ENCODE measurements at regions not wholly inside any gene's neighbourhood (a gene's known extent, or its start where the extent isn't known, plus 50 kb on each side); places are given as distances from the start of the nearest gene placed in this dataset.

GRCh38 chr11:70771099-70771885 is 373.0 kb downstream of the CTTN start:
- FAIRE-seq (no peak), DNase-seq (ENCODE audit: insufficient read length, low spot score) (no peak)

DNA sequence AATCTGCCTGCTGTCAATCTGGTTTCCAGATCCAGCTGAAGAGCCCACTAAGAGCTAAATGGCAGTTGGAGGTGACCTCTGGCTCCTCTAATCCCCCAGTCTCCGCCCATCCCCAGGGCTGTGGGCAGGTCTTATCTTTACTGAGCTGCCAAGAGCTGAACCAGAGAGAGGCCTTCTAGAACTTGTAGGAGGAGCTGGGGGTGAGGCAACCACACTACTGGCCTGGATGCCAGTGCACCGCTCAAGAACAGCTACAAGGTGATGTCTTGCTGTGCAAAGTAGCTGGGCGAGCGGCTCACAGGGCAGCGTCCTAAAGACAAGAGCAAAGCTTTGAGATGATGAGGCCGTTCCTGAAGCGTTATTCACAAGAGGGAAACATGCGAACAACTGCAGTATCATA is 374.6 kb downstream of the CTTN start:
- FAIRE-seq (no peak), DNase-seq (ENCODE audit: insufficient read length, low spot score) (no peak)

DNA sequence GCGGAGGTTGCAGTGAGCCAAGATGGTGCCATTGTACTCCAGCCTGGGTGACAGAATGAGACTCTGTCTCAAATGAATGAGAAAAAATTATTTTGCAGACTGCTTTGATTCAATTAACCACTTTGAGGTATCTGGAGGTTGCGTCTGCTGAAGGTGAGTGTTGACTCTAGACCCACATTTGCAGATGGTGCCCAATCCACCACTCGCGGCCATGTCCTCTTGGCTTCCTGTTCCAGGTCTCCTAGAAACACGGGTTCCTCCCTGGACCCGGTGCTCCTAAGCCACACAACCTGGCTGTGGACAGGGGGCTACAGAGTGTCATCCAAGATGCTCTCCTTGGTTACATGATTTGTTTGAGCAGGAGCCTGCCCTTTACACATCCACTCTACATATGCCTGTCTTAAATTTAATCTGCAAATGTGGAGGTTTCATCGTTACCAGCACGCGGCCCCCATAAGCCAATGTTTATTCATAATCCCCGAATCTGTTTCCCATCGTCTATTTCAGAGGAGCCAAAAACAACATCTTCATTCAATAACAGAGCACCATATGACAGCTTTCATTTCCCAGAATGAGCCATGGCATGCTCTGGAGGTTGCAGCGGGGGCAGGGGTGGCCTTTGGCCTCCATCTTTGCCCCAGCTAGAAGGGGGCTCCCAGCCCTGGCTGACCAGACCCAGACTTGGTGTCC is 377.2 kb downstream of the CTTN start:
- DNase-seq (ENCODE audit: insufficient read length, low spot score) (no peak), FAIRE-seq (no peak)

GRCh38 chr11:70776914-70777532 is 378.7 kb downstream of the CTTN start:
- DNase-seq (ENCODE audit: insufficient read length, low spot score) = no peak
- FAIRE-seq = no peak

- DNase-seq (ENCODE audit: insufficient read length, low spot score) (no peak), FAIRE-seq (no peak)
Observed at GRCh38 chr11:70778883-70779282, 380.6 kb downstream of the CTTN start.

DNA sequence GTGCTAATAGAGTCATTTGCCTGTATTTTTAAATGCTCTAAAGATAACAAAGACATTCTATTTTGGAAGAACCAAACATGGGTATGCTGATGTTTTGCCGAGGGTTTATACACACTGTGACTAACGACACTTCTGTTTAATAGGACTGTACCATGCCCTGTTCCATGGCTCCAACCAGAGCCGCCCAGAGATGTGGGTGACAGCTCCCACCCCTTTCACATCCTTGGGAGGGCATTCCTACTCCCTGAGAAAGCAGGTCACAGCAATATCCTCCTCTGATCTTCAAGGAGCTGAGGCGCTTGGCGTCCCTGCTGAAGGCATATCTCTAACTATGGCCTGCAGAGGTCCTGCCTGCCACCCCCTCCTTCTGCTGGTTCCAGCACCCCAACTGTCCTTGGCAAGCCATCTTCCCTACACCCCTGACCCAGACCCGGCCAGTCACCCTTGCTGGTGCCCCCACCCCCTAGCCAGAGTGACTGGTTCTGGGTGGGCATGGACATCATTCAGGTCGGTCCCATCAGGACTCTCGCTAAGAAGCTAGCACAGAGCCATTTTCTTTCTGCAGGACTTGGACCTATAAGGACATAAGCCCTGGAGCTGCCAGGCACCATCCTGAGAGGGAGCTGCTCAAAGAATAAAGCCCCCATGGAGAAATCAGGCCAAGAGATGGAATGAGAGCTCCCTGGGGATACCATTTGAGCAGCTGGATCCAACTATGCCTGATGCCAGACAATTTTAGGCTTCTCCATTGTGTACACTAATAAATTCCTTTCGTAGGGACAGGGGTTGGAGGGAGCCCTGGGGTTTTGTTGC is 381.3 kb downstream of the CTTN start:
- no peak for DNase-seq (ENCODE audit: insufficient read length, low spot score)
- peak; percentile 31 for FAIRE-seq

- DNase-seq (ENCODE audit: insufficient read length, low spot score) (no peak), FAIRE-seq (no peak)
Observed at GRCh38 chr11:70780246-70780535, 381.9 kb downstream of the CTTN start.

- FAIRE-seq (no peak), DNase-seq (ENCODE audit: insufficient read length, low spot score) (no peak)
Observed at GRCh38 chr11:70782401-70782913, 384.1 kb downstream of the CTTN start.

- FAIRE-seq (no peak), DNase-seq (ENCODE audit: insufficient read length, low spot score) (no peak)
Observed at GRCh38 chr11:70783356-70783755, 385.0 kb downstream of the CTTN start.

DNA sequence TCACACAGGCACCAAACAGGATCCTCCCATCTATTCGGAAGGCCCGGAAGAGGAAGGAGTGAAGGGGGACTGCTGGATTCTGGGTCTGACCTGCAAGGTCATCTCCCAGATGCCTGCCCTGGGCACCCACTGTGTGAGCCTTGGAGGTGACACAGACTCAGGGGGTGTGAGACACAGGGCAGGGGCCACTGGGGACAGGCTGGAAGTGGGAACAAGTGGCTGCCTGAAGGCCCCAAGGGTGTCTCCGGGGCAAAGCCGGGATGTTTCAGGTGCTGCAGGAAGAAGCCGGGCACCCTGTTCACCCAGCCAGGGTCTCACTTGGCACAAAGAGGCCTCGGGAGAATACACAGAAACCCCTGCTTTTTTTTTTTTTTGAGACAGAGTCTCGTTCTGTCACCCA is 385.5 kb downstream of the CTTN start:
- no peak for DNase-seq (ENCODE audit: insufficient read length, low spot score)
- no peak for FAIRE-seq

- FAIRE-seq (no peak), DNase-seq (ENCODE audit: insufficient read length, low spot score) (no peak)
Observed at GRCh38 chr11:70785372-70785771, 387.0 kb downstream of the CTTN start.

- FAIRE-seq (peak; percentile 13), DNase-seq (ENCODE audit: insufficient read length, low spot score) (no peak)
Observed at GRCh38 chr11:70786021-70786665, 387.8 kb downstream of the CTTN start.

DNA sequence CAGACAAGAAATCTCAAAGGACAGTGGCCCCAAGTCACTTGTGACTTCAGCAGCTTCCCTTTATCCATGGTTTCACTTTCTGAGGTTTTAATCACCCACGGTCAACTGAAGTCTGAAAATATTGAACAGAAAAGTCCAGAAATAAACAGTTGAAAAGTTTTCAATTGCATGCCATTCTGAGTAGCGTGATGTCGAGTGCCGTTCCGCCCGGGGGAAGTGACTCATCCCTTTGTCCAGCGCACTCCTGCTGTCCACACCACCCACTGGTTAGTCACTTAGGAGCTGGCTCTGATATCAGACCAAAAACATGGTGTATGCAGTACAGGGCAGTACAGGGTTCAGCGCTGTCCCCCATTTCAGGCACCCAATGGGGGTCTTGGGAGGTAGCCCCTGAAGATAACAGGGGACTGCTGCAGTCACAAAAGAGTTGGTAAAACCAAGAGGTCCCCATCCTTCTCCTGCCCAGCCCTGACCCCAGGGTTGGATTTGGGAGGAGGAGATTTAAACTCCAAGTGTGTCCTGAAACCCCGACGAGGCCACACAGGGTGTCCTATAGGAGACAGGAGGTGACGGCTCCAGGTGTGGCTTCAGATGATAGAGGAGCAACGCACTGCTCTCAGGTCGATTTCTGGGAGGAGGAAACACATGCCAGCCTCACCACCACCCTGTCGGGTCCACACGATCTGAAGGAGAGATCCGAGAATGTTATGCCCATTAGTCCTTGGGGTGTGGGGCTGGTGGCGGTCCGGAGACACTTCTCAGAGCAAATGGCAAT is 390.1 kb downstream of the CTTN start:
- DNase-seq (ENCODE audit: insufficient read length, low spot score) (peak; percentile 95), FAIRE-seq (peak; percentile 99)

GRCh38 chr11:70790671-70791300 is 392.5 kb downstream of the CTTN start:
- peak; percentile 33 for FAIRE-seq
- no peak for DNase-seq (ENCODE audit: insufficient read length, low spot score)

GRCh38 chr11:70796648-70797227 is 398.4 kb downstream of the CTTN start:
- FAIRE-seq = no peak
- DNase-seq (ENCODE audit: insufficient read length, low spot score) = no peak

- DNase-seq (ENCODE audit: insufficient read length, low spot score) (no peak), FAIRE-seq (no peak)
Observed at GRCh38 chr11:70798296-70798695, 400.0 kb downstream of the CTTN start.

DNA sequence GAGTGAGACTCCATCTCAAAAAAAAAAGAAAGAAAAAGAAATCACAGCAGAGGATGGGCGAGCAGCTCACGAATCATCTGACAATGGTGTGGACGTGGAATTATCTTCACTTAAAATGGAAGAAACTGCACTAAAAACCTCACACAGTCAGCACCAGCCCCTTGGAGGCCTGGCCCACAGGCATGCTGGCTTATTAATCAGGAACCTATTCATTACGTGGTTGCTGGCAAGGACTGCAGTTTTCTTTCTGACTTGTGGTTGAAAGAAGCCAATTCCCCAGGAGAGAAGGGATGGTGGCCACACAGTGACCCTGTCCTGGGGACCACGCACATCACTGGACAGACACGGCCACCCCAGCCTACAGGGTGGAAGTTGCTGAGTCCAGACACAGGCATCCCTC is 401.1 kb downstream of the CTTN start:
- no peak for DNase-seq (ENCODE audit: insufficient read length, low spot score)
- FAIRE-seq = no peak

- FAIRE-seq = no peak
Observed at GRCh38 chr11:70802185-70802584, 403.9 kb downstream of the CTTN start.

More at GRCh38 chr11:70802185-70802584, 403.9 kb downstream of the CTTN start:
- DNase-seq (ENCODE audit: insufficient read length, low spot score) = no peak
